AG09309 (cell line): ENCODE measurements at regions not wholly inside any gene's neighbourhood (a gene's known extent, or its start where the extent isn't known, plus 50 kb on each side); places are given as distances from the start of the nearest gene placed in this dataset.
"Not testable (repeated sequence)": the region's sequence is repeated elsewhere in the genome, so short reads cannot be mapped to it uniquely, and the experiment has no call there.

Experiments
- DNase-seq: peaks from one replicate; pipeline ENCODE4 v3.0.0-alpha.2; 2010; ENCODE audit warnings: low read depth
- H3K4me3 ChIP-seq: 2 replicates; pipeline ENCODE4 v1.5.1; 2011; ENCODE audit warnings: mild to moderate bottlenecking, low read depth, low read length, moderate library complexity; ENCODE audit not compliant: control insufficient read depth
- TF ChIP-seq, protein P1 (sequence below): IDR thresholded peaks from 2 replicates; pipeline ENCODE4 v1.5.1; 2011; ENCODE audit warnings: mild to moderate bottlenecking, low read depth, low read length, inconsistent platforms; ENCODE audit not compliant: insufficient read depth, control insufficient read depth; ENCODE audit errors: missing control alignments

DNA sequence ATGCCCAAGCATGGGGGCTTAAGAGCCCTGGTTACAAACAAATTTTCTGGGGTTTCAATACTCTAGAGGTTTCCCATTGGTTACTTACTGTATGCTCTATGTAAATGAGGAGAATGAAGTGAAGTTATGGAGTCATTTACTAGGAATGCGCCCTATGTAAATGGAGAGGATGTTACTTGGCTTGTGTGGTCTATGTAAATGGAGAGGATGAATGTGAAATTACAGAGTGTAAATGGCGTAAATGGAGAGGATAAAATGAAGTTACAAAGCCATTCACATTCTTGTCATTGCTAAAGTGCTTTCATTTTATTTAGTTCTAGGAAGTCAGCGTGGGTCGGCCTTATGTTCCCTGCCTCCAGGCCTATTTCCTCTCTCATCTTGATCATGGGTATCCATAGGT lies 810.5 kb upstream of the ADGRL3 start:
- no peak overlapping the region for H3K4me3 ChIP-seq
- TF ChIP-seq, protein P1, sequence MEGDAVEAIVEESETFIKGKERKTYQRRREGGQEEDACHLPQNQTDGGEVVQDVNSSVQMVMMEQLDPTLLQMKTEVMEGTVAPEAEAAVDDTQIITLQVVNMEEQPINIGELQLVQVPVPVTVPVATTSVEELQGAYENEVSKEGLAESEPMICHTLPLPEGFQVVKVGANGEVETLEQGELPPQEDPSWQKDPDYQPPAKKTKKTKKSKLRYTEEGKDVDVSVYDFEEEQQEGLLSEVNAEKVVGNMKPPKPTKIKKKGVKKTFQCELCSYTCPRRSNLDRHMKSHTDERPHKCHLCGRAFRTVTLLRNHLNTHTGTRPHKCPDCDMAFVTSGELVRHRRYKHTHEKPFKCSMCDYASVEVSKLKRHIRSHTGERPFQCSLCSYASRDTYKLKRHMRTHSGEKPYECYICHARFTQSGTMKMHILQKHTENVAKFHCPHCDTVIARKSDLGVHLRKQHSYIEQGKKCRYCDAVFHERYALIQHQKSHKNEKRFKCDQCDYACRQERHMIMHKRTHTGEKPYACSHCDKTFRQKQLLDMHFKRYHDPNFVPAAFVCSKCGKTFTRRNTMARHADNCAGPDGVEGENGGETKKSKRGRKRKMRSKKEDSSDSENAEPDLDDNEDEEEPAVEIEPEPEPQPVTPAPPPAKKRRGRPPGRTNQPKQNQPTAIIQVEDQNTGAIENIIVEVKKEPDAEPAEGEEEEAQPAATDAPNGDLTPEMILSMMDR, result no peak
- no peak for DNase-seq

DNA sequence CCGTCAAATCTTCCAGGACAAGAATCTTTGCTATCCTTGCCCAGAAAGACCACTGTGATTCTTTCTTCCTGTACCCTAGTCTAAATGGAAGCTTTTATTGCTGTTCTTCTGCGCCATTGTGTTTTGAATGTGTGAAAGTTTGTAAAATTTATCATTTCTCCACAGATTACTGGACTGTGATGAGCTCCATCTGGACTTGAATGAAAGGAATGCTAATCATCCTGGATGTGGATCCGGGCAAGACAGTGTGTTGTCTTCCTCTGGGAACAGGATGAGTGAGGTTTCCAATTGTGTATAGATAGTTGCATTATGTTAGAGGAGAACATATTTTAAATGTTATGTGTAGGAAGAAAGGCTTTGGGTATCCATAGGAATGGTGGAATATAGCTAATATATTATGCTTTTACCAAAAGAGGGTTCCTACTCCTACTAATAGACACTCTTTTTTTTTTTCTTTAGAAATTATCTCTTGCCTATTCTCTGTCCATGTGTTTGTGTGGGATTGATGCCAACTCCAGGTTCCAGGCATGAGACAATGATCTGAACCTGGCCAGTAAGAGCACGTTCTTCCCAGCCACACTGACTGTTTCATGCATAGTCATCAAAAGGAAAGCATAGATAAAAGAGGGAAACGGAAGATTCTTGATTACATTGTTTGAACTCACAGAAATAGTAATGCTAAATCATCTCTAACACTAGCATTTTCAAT lies 803.6 kb upstream of the ADGRL3 start:
- no peak overlapping the region for H3K4me3 ChIP-seq
- DNase-seq, result no peak
- TF ChIP-seq, protein P1, result no peak

DNA sequence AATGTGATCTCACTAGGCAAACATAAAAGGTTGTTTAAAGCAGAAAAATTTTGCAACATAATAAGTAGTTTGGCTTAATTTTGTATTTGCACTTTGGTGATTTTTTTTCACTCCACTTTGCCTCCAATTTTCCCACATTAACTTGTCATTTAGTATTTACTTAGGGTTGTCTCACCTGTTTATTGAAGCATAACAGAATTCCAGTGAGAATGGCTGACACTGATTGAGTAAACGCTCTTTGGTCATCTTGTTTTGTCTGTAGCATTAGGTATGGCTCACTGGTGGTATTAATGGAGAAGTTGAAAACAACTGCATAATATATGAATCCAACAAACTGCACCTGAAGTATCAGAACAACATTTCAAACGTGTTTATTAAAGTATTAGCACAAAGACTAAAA lies 799.5 kb upstream of the ADGRL3 start:
- TF ChIP-seq, protein P1, result no peak
- H3K4me3 ChIP-seq, result no peak overlapping the region
- DNase-seq, result no peak

- DNase-seq, result no peak
Observed at GRCh38 chr4:60404027-60404426, 796.1 kb upstream of the ADGRL3 start.

GRCh38 chr4:60422439-60422838 lies 777.7 kb upstream of the ADGRL3 start:
- TF ChIP-seq, protein P1, result no peak
- H3K4me3 ChIP-seq, result no peak overlapping the region
- no peak for DNase-seq

More at GRCh38 chr4:60404027-60404426, 796.1 kb upstream of the ADGRL3 start:
- H3K4me3 ChIP-seq, result no peak overlapping the region
- TF ChIP-seq, protein P1, result no peak

GRCh38 chr4:60423573-60424184 lies 776.4 kb upstream of the ADGRL3 start:
- H3K4me3 ChIP-seq, DNase-seq: not testable (repeated sequence)

DNA sequence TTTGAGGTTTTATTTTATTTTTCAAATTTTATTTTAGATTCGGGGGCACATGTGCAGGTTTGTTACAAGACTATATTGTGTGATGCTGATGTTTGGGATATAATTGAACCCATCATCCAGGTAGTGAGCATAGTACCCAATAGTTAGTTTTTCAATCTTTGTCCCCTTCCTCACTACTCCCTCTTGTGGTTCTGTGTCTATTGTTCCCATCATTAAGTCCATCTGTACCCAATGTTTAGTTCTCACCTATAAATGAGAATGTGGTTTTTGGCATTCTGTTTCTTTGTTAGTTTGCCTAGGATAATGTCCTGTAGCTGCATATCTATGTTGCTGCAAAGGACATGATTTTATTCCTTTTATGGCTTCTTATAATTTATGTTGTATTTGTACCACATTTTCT lies 767.2 kb upstream of the ADGRL3 start:
- no peak overlapping the region for H3K4me3 ChIP-seq
- TF ChIP-seq, protein P1, result no peak

More for the DNA sequence above, 767.2 kb upstream of the ADGRL3 start:
- DNase-seq, result no peak
